Inferior parietal cortex (tissue), 1 donor: ENCODE measurements at regions not wholly inside any gene's neighbourhood (a gene's known extent, or its start where the extent isn't known, plus 50 kb on each side); places are given as distances from the start of the nearest gene placed in this dataset.
"Not testable (repeated sequence)": the region's sequence is repeated elsewhere in the genome, so short reads cannot be mapped to it uniquely, and the experiment has no call there.

Experiments used
- DNase-seq: peaks from one replicate; pipeline ENCODE4 v3.0.0-alpha.2; 2016; ENCODE audit errors: extremely low spot score

GRCh38 chr10:52368725-52369124, 54.6 kb downstream of the DKK1 start:
- no peak for DNase-seq

DNA sequence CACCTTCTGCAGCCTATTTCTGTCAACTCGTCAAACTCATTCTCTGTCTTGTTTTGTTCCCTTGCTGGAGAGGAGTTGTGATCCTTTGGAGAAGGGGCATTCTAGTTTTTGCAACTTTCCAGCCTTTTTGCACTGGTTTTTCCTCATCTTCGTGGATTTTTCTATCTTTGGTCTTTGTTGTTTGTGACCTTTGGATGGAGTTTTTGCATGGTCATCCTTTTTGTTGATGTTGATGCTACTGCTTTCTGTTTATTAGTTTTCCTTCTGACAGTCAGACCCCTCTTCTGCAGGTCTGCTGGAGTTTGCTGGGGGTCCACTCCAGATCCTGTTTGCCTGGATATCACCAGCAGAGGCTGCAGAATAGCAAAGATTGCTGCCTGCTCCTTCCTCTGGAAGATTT, 60.1 kb downstream of the DKK1 start:
- not testable (repeated sequence) for DNase-seq

DNA sequence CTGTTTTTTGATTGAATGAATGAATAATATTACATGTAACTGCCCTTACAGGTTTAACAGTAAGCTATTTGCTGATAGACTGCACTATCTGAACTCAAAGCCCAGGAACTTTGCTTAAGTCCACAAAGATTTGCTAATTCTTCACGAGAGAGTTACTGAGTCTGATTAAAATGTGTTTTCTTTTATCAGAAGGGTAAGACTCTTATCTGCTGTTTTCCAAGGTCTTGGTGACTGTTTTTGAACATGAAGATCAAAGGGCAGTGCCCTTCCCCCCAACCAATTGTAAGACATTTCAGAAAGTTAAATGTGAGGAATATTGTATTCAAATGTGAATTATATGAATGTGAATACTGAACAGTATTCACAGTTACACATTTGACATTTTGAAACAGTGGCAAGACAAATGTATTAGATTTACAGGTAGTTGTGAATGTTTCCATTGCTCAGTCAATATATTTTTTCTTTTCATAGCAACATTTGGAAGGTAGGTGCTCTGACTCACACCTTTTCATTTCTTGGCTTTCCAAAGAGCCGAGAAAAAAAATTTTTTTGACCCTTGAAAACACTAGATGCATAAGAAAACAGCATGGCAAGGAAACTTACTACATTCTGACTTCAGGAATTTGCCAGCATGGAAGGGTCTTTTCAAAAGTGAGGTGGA, 62.7 kb downstream of the DKK1 start:
- no peak for DNase-seq

GRCh38 chr10:52378124-52378523, 64.0 kb downstream of the DKK1 start:
- DNase-seq = no peak

GRCh38 chr10:52379287-52379686, 65.2 kb downstream of the DKK1 start:
- no peak for DNase-seq

DNA sequence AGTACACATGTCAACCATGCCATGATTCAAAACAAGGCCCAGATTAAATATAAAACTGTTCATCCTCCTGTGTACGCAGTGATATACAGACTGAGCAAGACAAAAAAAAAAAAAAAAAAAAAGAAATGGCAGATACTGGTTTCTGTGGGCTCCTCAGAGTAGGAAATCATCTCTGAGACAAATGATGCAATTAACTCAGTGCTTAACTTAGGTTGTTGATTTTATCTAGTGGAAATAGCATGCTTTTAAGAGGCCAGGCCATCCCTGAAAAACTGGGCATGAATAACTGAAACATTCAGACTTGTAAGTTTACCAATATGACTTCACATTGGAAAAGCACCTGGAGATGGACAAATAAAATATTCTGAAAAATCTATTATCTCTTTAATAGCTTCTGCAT, 69.0 kb downstream of the DKK1 start:
- DNase-seq = no peak

- no peak for DNase-seq
Measured at GRCh38 chr10:52387744-52388143, 73.7 kb downstream of the DKK1 start.

DNA sequence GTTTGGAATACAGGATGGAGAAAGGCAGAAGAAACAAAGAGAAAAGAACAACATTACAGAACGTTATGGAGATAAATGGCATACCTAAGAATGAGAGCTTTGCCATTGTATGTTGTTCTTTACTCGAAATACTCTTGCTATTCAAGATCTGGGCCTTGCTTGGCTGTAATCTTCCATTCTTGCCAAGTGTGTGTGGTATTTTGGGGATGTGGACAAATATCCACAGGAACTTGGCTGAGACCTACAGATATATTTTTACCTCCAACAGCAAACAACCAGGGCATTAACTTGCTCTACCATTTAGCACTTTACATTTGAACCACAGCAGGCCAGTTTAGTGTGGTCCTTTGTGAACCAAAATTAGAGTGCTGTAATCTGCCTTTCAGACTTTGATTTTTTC, 76.3 kb downstream of the DKK1 start:
- DNase-seq = no peak

- DNase-seq = no peak
Measured at GRCh38 chr10:52391927-52392602, 78.0 kb downstream of the DKK1 start.

GRCh38 chr10:52394246-52394645, 80.2 kb downstream of the DKK1 start:
- no peak for DNase-seq

- DNase-seq = no peak
Measured at GRCh38 chr10:52400562-52400961, 86.5 kb downstream of the DKK1 start.

- not testable (repeated sequence) for DNase-seq
Measured at GRCh38 chr10:52403801-52404200, 89.7 kb downstream of the DKK1 start.

DNA sequence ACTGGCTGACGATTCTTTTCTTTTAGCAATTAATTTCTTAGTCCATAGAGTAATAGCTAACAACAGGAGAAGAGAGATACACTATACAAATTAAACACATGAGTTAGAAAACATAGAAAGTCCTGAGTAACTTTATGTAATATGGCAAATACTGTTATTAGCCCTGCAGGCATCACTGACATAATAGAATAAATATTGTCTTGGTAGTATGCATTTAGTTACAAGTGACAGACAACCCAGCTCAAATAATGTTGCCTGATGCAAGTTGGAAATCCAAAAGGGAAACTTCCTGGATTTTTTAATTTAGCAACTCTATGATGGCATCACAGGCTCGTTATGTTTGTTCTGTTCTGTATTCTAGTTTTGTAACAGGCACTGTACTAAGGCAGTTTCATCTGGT, 95.1 kb downstream of the DKK1 start:
- no peak for DNase-seq

DNA sequence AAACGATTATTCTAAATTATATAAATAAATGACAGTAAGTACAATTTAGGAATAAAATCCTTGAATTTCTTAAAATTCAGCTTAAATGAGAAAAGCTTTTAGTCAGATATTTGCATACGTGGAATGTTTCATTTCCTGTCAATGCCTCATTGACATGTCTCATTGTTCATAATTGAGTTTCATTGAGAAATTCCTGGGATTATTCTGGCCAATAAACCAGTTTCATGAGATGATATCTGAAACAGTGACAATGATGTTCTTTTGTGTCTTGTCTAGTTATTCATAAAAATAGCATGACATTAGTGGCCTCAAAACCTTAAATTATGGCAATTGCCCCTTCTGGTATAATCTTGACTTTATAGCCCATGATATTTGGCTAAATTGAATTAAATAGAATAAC, 95.8 kb downstream of the DKK1 start:
- no peak for DNase-seq

- DNase-seq = no peak
Measured at GRCh38 chr10:52410916-52411315, 96.8 kb downstream of the DKK1 start.

DNA sequence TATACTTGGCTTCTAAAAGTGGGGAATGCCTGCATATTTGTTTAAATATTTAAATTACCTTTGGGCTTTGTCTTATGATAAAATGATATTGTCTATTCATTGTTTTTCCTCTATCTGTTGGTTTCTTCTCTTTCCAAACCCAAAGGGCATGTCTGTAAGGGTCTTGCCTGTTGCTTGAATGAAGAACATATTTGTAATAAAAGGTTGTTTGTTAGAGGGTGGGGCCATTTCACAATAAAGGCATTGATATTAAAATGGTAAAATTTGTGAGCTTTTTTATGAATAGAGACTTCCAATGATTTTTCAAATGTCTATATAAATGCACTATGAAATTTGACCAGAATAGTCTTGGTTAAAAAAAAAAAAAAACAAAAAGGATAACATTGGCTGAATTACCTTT, 105.2 kb downstream of the DKK1 start:
- DNase-seq = no peak

DNA sequence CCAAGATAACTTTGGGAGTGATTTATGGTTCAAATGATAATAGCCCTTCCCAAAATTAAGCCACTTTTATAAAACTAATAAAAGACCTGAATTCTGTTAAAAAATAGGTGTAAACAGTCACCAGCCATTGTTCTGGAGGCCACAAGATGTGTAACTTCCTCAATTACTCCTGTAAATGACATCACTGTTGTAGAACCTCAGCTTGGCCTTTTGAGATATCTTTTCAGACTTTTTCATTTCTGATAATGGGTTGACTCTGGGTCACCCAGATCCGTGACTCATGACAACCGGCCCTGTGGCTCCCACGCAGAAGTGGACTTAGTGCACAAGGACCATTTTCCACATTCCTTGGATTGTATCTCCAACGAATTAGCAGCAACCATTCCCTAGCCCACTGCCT, 106.6 kb downstream of the DKK1 start:
- no peak for DNase-seq

DNA sequence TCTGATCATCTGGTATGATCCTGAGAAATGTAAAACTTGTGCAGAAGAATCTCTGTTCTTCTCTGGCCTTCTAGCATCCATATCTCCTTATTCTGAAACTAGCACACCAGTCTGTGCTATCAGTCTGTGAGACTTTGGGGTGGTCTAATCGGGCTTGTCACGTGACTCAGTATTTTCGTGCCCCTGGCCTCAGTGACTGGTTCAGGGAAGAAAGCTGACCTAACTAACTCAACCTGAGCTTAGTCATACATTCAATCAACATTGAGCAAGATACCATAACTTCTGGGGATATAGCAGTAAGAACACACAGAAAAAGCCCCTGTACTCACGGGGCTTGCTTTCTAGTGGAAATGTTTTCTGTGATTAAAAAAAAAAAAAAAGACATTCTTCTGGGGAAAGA, 109.3 kb downstream of the DKK1 start:
- DNase-seq = no peak

GRCh38 chr10:52424341-52424740, 110.3 kb downstream of the DKK1 start:
- no peak for DNase-seq

DNA sequence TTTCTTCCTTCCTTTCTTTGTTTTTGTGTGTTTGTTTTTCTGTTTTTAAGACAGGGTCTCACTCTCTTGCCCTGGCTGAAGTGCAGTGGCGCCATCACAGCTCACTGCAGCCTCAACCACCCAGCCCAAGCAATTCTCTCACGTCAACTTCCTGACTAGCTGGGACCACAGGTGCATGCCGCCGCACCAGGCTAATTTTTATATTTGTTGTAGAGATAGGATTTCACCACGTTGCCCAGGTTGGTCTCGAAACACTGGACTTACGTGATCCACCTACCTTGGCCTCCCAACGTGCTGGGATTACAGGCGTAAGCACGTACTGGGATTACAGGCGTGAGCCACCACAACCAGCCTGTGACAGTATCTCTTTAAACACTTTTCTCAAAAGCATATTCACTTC, 120.7 kb downstream of the DKK1 start:
- no peak for DNase-seq

- no peak for DNase-seq
Measured at GRCh38 chr10:52436664-52437063, 122.6 kb downstream of the DKK1 start.

DNA sequence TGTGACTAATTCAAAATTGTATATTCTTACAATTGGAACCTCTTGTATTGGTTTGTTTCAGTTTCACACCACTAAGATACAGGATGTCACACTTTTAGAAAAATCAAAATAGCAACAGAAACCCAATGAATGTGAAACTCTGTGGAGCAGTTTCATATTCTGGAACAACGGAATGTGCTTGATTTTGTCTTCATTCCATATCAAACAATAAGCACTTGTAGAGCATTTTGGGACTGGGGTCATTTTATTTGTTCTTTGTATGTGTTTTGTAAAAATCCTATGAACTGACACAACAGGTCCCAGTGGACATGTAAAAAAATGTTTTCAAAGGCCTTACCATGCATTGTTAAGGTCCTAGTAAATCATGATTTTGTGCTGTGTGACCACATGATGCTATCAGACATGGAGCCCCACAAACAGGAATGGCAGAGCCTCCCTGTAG, 123.1 kb downstream of the DKK1 start:
- DNase-seq = no peak

GRCh38 chr10:52438119-52438518, 124.0 kb downstream of the DKK1 start:
- DNase-seq = no peak
